H9 (cell line): ENCODE measurements at regions not wholly inside any gene's neighbourhood (a gene's known extent, or its start where the extent isn't known, plus 50 kb on each side); places are given as distances from the start of the nearest gene placed in this dataset.

Experiments used
- DNase-seq: peaks from one replicate; pipeline ENCODE4 v3.0.0-alpha.2; 2017
- H2AFZ ChIP-seq: one replicate; pipeline ENCODE4 v1.6.1; 2013; ENCODE audit warnings: mild to moderate bottlenecking, low read length, control low read depth, moderate library complexity
- H2AK5ac ChIP-seq: 2 replicates; pipeline ENCODE4 v1.6.1; 2013; ENCODE audit warnings: low read length, control low read depth, mixed read lengths; ENCODE audit not compliant: insufficient read length
- H2BK120ac ChIP-seq: one replicate; pipeline ENCODE4 v1.6.1; 2013; ENCODE audit warnings: low read depth, mild to moderate bottlenecking, low read length, control low read depth, inconsistent platforms; ENCODE audit not compliant: poor library complexity, severe bottlenecking
- H2BK12ac ChIP-seq: 2 replicates; pipeline ENCODE4 v1.6.1; 2013; ENCODE audit warnings: low read length, control low read depth, mixed read lengths, low read depth; ENCODE audit not compliant: insufficient read length
- H2BK15ac ChIP-seq: 2 replicates; pipeline ENCODE4 v1.6.1; 2013; ENCODE audit warnings: low read depth, low read length, control low read depth
- H2BK20ac ChIP-seq: one replicate; pipeline ENCODE4 v1.6.1; 2013; ENCODE audit warnings: low read depth, mild to moderate bottlenecking, low read length, control low read depth, inconsistent platforms; ENCODE audit not compliant: poor library complexity, severe bottlenecking
- H2BK5ac ChIP-seq: 2 replicates; pipeline ENCODE4 v1.6.1; 2013; ENCODE audit warnings: low read length, control low read depth, mixed read lengths; ENCODE audit not compliant: insufficient read length
- H3K14ac ChIP-seq: 2 replicates; pipeline ENCODE4 v1.6.1; 2013; ENCODE audit warnings: low read length, control low read depth; ENCODE audit not compliant: insufficient read depth
- H3K18ac ChIP-seq: 2 replicates; pipeline ENCODE4 v1.6.1; 2013; ENCODE audit warnings: low read depth, mild to moderate bottlenecking, mixed read lengths, low read length, control low read depth; ENCODE audit not compliant: insufficient read length
- H3K23ac ChIP-seq: 2 replicates; pipeline ENCODE4 v1.6.1; 2013; ENCODE audit warnings: low read length, control low read depth, mixed read lengths, low read depth; ENCODE audit not compliant: insufficient read length
- H3K23me2 ChIP-seq: 2 replicates; pipeline ENCODE4 v1.6.1; 2013; ENCODE audit warnings: low read depth, mild to moderate bottlenecking, mixed read lengths, low read length, control low read depth; ENCODE audit not compliant: insufficient read length, poor library complexity, severe bottlenecking
- H3K27ac ChIP-seq: 2 replicates; pipeline ENCODE4 v1.5.1; 2013; ENCODE audit warnings: low read length, control low read depth, mixed read lengths, low read depth; ENCODE audit not compliant: insufficient read length
- H3K27me3 ChIP-seq: 2 replicates; pipeline ENCODE4 v1.6.1; 2013; ENCODE audit warnings: low read length, control low read depth, inconsistent platforms; ENCODE audit not compliant: insufficient read depth
- H3K4ac ChIP-seq: 2 replicates; pipeline ENCODE4 v1.6.1; 2013; ENCODE audit warnings: low read depth, mild to moderate bottlenecking, control low read depth, inconsistent platforms, low read length, moderate library complexity
- H3K4me1 ChIP-seq: 2 replicates; pipeline ENCODE4 v1.6.1; 2013; ENCODE audit warnings: low read length, control low read depth, inconsistent platforms; ENCODE audit not compliant: insufficient read depth
- H3K4me2 ChIP-seq: 2 replicates; pipeline ENCODE4 v1.6.1; 2013; ENCODE audit warnings: low read length, control low read depth, mixed read lengths; ENCODE audit not compliant: insufficient read length, insufficient read depth
- H3K56ac ChIP-seq: 2 replicates; pipeline ENCODE4 v1.6.1; 2013; ENCODE audit warnings: low read depth, mild to moderate bottlenecking, mixed read lengths, low read length, control low read depth; ENCODE audit not compliant: insufficient read length
- H3K79me1 ChIP-seq: 2 replicates; pipeline ENCODE4 v1.6.1; 2013; ENCODE audit warnings: low read depth, mild to moderate bottlenecking, moderate library complexity, low read length, control low read depth, inconsistent platforms; ENCODE audit not compliant: insufficient read depth, poor library complexity, severe bottlenecking
- H3K79me2 ChIP-seq: 2 replicates; pipeline ENCODE4 v1.6.1; 2013; ENCODE audit warnings: low read length, control low read depth, inconsistent platforms; ENCODE audit not compliant: insufficient read depth
- H3K9ac ChIP-seq: 2 replicates; pipeline ENCODE4 v1.6.1; 2013; ENCODE audit warnings: low read length, control low read depth, mixed read lengths; ENCODE audit not compliant: insufficient read length; ENCODE audit errors: extremely low read depth
- H3K9me3 ChIP-seq: one replicate; pipeline ENCODE4 v1.6.1; 2013; ENCODE audit warnings: low read depth, low read length, inconsistent platforms; ENCODE audit not compliant: control insufficient read depth
- H3T11ph ChIP-seq: one replicate; pipeline ENCODE4 v1.6.1; 2013; ENCODE audit warnings: mild to moderate bottlenecking, low read length, control low read depth, inconsistent platforms
- H4K20me1 ChIP-seq: one replicate; pipeline ENCODE4 v1.6.1; 2013; ENCODE audit not compliant: control insufficient read depth, insufficient read length, insufficient read depth
- H4K5ac ChIP-seq: 2 replicates; pipeline ENCODE4 v1.6.1; 2013; ENCODE audit warnings: low read depth, mild to moderate bottlenecking, mixed read lengths, low read length, control low read depth; ENCODE audit not compliant: insufficient read length
- H4K8ac ChIP-seq: replicated peaks from 2 replicates; pipeline ENCODE4 v1.6.1; 2013; ENCODE audit warnings: low read length, control low read depth, mixed read lengths, low read depth; ENCODE audit not compliant: insufficient read length
- H4K91ac ChIP-seq: 2 replicates; pipeline ENCODE4 v1.6.1; 2013; ENCODE audit warnings: low read depth, mild to moderate bottlenecking, moderate library complexity, mixed read lengths, low read length, control low read depth; ENCODE audit not compliant: insufficient read length
- H3K27ac Mint-ChIP-seq, 3 experiments: 2 replicates in 2 of 3; 3 replicates in 1 of 3; pipeline ENCODE4 v1.8.0; 2020 to 2021; ENCODE audit warnings: mixed read lengths in 3 of 3, mild to moderate bottlenecking in 1 of 3, moderate library complexity in 1 of 3
- H3K27me3 Mint-ChIP-seq: 2 replicates; pipeline ENCODE4 v1.8.0; 2021; ENCODE audit warnings: low read depth, mild to moderate bottlenecking, moderate library complexity, mixed read lengths
- H3K36me3 Mint-ChIP-seq, 3 experiments: 2 replicates in 2 of 3; 3 replicates in 1 of 3; pipeline ENCODE4 v1.8.0; 2020 to 2021; ENCODE audit warnings: low read depth in 3 of 3, mixed read lengths in 3 of 3; ENCODE audit not compliant: insufficient read depth in 1 of 3
- H3K4me1 Mint-ChIP-seq, 2 experiments: 2 replicates each; pipeline ENCODE4 v1.8.0; 2020; ENCODE audit warnings: mixed read lengths in 2 of 2
- H3K4me3 Mint-ChIP-seq, 2 experiments: 2 replicates in 1 of 2; 3 replicates in 1 of 2; pipeline ENCODE4 v1.8.0; 2020 to 2021; ENCODE audit warnings: mild to moderate bottlenecking in 2 of 2, mixed read lengths in 2 of 2, moderate library complexity in 1 of 2
- H3K9me3 Mint-ChIP-seq, 2 experiments: 2 replicates in 1 of 2; 3 replicates in 1 of 2; pipeline ENCODE4 v1.8.0; 2020; ENCODE audit warnings: mild to moderate bottlenecking in 2 of 2, mixed read lengths in 2 of 2, moderate library complexity in 1 of 2
- WGBS: extraction: QIAGEN DNeasy Blood & Tissue Kit; methylation state at CpG from one replicate; pipeline ENCODE4 v1.1.7; 2013; ENCODE audit warnings: missing lambda C conversion rate, low lambda C conversion rate, mixed read lengths; ENCODE audit not compliant: insufficient read length; ENCODE audit errors: extremely low coverage; 5-methylcytosine and 5-hydroxymethylcytosine counted together
- TF ChIP-seq, protein P1 (sequence below): fragments of 200-600 bp; sonication (generic); conservative IDR thresholded peaks from 3 replicates; pipeline ENCODE4 v1.8.0; 2021; ENCODE audit warnings: antibody characterized with exemption, mild to moderate bottlenecking

DNA sequence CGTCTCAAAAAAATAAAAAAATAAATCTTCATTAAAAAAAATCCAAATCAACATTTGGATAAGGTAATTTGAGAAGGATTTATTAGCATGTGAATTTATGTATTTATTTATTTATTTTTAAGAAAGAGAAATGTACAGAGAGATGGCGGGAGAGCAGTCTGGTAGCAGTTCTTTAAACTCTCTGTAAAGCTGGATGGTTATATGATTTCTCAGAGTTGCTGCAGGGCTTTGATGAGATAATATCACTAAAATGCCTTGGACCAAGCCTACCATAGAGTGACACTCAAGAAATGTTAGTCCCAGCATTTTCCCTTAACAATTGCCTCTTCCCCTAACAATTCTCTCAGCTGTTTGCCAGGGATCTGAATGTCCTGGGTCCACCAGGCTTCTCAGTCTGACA lies 103.4 kb upstream of the LNX1 start:
- H4K91ac ChIP-seq = no peak overlapping the region
- Mint-ChIP-seq H3K36me3 (no peaks in the 10 kb centered on the region), H3K9me3 (no peaks in the 10 kb centered on the region), H3K4me1 (peaks cover 2 to 6% of the 10 kb centered on the region in 2 experiments; a peak in 2 of 4 replicates), H3K4me3 (no peak overlapping the region), H3K27me3 (peaks cover 10% of the 10 kb centered on the region), H3K27ac (no peak overlapping the region)
- no peak overlapping the region for H3K56ac ChIP-seq
- H3K4me2 ChIP-seq = no peak overlapping the region
- no peak overlapping the region for H3K23ac ChIP-seq
- H2BK20ac ChIP-seq = no peak overlapping the region
- no peak overlapping the region for H2AK5ac ChIP-seq
- H2BK15ac ChIP-seq = no peak overlapping the region
- H4K8ac ChIP-seq = no peak overlapping the region
- H3K27me3 ChIP-seq = no peaks in the 10 kb centered on the region
- no peak overlapping the region for H2AFZ ChIP-seq
- no peak overlapping the region for H3K27ac ChIP-seq
- no peak overlapping the region for H2BK12ac ChIP-seq
- H4K5ac ChIP-seq = no peak overlapping the region
- TF ChIP-seq, protein P1, sequence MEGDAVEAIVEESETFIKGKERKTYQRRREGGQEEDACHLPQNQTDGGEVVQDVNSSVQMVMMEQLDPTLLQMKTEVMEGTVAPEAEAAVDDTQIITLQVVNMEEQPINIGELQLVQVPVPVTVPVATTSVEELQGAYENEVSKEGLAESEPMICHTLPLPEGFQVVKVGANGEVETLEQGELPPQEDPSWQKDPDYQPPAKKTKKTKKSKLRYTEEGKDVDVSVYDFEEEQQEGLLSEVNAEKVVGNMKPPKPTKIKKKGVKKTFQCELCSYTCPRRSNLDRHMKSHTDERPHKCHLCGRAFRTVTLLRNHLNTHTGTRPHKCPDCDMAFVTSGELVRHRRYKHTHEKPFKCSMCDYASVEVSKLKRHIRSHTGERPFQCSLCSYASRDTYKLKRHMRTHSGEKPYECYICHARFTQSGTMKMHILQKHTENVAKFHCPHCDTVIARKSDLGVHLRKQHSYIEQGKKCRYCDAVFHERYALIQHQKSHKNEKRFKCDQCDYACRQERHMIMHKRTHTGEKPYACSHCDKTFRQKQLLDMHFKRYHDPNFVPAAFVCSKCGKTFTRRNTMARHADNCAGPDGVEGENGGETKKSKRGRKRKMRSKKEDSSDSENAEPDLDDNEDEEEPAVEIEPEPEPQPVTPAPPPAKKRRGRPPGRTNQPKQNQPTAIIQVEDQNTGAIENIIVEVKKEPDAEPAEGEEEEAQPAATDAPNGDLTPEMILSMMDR = no peak
- H3K4ac ChIP-seq = no peak overlapping the region
- no peak for DNase-seq
- H3K9ac ChIP-seq = no peak overlapping the region
- no peak overlapping the region for H3K18ac ChIP-seq
- H3T11ph ChIP-seq = no peak overlapping the region
- no peaks in the 10 kb centered on the region for H3K79me2 ChIP-seq
- no peaks in the 10 kb centered on the region for H4K20me1 ChIP-seq
- H3K9me3 ChIP-seq = no peaks in the 10 kb centered on the region
- H3K4me1 ChIP-seq = no peaks in the 10 kb centered on the region
- no peak overlapping the region for H2BK5ac ChIP-seq
- no peak overlapping the region for H2BK120ac ChIP-seq
- WGBS = no CpG with 5 or more reads among the region's 2 CpGs
- no peaks in the 10 kb centered on the region for H3K23me2 ChIP-seq
- no peaks in the 10 kb centered on the region for H3K79me1 ChIP-seq
- no peak overlapping the region for H3K14ac ChIP-seq
